Lower leg skin (tissue), 3 donors: ENCODE measurements at regions not wholly inside any gene's neighbourhood (a gene's known extent, or its start where the extent isn't known, plus 50 kb on each side); places are given as distances from the start of the nearest gene placed in this dataset.

Experiments used
- POLR2A ChIP-seq, 2 donors: fragments of 450-650 bp; IDR thresholded peaks; one replicate each; pipeline ENCODE4 v1.6.1; 2016 to 2017; ENCODE audit warnings: antibody characterized with exemption in 2 of 2, mild to moderate bottlenecking in 1 of 2, moderate library complexity in 1 of 2
- TF ChIP-seq, protein P1 (sequence below), 3 donors: fragments of 450-650 bp; IDR thresholded peaks; one replicate each; pipeline ENCODE4 v1.5.1; 2016; ENCODE audit warnings: antibody characterized with exemption in 3 of 3, mild to moderate bottlenecking in 3 of 3, moderate library complexity in 2 of 3

DNA sequence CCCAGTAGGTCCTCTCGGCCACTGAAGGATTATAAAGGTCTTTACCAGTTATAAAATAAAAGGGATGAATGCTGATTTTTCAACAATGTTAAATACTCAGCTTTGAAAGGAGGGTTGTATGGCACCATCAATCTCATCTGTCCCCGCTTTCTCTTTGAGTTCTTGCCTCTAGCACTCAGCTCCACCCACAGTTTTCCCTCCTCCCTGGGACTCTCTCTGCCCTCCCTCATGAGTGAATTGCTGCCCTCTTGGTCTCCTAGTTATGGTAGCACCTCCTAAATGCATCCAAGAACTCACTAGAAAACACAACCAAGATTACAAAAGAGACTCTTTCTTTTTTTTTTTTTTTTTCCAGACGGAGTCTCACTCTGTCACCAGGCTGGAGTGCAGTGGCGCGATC, 91.0 kb downstream of the TEX35 start:
- TF ChIP-seq POLR2A (IDR thresholded peaks at IDR 0.05), result no peak
- TF ChIP-seq, protein P1, sequence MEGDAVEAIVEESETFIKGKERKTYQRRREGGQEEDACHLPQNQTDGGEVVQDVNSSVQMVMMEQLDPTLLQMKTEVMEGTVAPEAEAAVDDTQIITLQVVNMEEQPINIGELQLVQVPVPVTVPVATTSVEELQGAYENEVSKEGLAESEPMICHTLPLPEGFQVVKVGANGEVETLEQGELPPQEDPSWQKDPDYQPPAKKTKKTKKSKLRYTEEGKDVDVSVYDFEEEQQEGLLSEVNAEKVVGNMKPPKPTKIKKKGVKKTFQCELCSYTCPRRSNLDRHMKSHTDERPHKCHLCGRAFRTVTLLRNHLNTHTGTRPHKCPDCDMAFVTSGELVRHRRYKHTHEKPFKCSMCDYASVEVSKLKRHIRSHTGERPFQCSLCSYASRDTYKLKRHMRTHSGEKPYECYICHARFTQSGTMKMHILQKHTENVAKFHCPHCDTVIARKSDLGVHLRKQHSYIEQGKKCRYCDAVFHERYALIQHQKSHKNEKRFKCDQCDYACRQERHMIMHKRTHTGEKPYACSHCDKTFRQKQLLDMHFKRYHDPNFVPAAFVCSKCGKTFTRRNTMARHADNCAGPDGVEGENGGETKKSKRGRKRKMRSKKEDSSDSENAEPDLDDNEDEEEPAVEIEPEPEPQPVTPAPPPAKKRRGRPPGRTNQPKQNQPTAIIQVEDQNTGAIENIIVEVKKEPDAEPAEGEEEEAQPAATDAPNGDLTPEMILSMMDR (IDR thresholded peaks at IDR 0.05), result no peak
